ENCODE measurements at regions not wholly inside any gene's neighbourhood (a gene's known extent, or its start where the extent isn't known, plus 50 kb on each side); places are given as distances from the start of the nearest gene placed in this dataset.

DNA sequence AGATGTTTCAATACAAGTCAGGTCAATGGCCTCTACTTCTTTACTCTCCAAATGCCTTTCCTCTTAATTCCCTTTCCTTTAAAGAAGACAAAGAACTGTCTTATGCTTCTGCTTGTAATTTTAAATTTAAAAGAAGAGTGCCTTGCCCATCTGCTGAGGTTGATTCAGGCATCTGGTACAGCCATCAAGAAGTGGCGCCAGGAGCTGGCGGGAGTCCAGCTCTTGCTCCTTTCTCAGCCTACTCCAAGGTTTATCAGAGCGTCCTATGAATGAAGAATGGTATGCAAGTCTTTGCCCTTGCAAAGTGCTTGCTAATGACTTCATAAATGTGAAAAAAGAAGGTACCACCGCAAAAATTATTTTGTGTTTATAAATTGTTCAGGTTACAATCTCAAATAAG is 294.6 kb upstream of the TGFBR2 start:
- TF ChIP-seq CTCF (conservative IDR thresholded peaks at IDR 0.05; ENCODE audit: low read depth in 2 of 2) (no peak), EZH2phosphoT487 (IDR thresholded peaks at IDR 0.05; ENCODE audit: unreplicated experiment) (no peak), ZNF114 (CRISPR knock-in tag; IDR thresholded peaks at IDR 0.05) (no peak), POLR2AphosphoS5 (IDR thresholded peaks at IDR 0.05; ENCODE audit: low read depth) (no peak), JUNB (IDR thresholded peaks at IDR 0.05; ENCODE audit: unreplicated experiment) (no peak), EZH2 (IDR thresholded peaks at IDR 0.05; ENCODE audit: low read depth, unreplicated experiment) (no peak), ZNF331 (CRISPR knock-in tag; IDR thresholded peaks at IDR 0.05; ENCODE audit: low read depth) (no peak)

All from GM23338 (cell line).